HepG2 (cell line): ENCODE measurements at regions not wholly inside any gene's neighbourhood (a gene's known extent, or its start where the extent isn't known, plus 50 kb on each side); places are given as distances from the start of the nearest gene placed in this dataset.

ENCODE experiments used
- ATF1 ChIP-seq: IDR thresholded peaks from 2 replicates; pipeline ENCODE4 v1.6.1; 2016; ENCODE audit warnings: mild to moderate bottlenecking, control low read depth
- BRD4 ChIP-seq: sonication (generic); formaldehyde crosslinking; IDR thresholded peaks from 2 replicates; pipeline ENCODE4 v1.4.0; 2020; ENCODE audit warnings: missing genetic modification reagents
- DMAP1 ChIP-seq: IDR thresholded peaks from 2 replicates; pipeline ENCODE4 v1.6.1; 2016
- ERF ChIP-seq: IDR thresholded peaks from 2 replicates; pipeline ENCODE4 v1.6.1; 2018; ENCODE audit warnings: missing biosample characterization, missing genetic modification reagents
- HOXA5 ChIP-seq: sonication (generic); formaldehyde crosslinking; IDR thresholded peaks from 2 replicates; pipeline ENCODE4 v1.4.0; 2020; ENCODE audit warnings: missing genetic modification reagents
- JARID2 ChIP-seq: sonication (generic); formaldehyde crosslinking; IDR thresholded peaks from 2 replicates; pipeline ENCODE4 v1.8.1; 2023; ENCODE audit warnings: missing genetic modification reagents, inconsistent platforms; ENCODE audit not compliant: insufficient replicate concordance
- JUN ChIP-seq: sonication (generic); formaldehyde crosslinking; IDR thresholded peaks from 2 replicates; pipeline ENCODE4 v1.4.0; 2020; ENCODE audit warnings: mild to moderate bottlenecking, missing genetic modification reagents
- KAT8 ChIP-seq: IDR thresholded peaks from 2 replicates; pipeline ENCODE4 v1.6.1; 2016; ENCODE audit warnings: missing genetic modification reagents, missing compliant biosample characterization
- MZF1 ChIP-seq: sonication (generic); formaldehyde crosslinking; IDR thresholded peaks from 2 replicates; pipeline ENCODE4 v1.8.1; 2023; ENCODE audit warnings: mild to moderate bottlenecking, missing genetic modification reagents, borderline replicate concordance
- RXRA ChIP-seq: sonication (generic); formaldehyde crosslinking; IDR thresholded peaks from 2 replicates; pipeline ENCODE4 v1.5.1; 2020; ENCODE audit warnings: missing genetic modification reagents
- SMAD9 ChIP-seq: sonication (generic); formaldehyde crosslinking; IDR thresholded peaks from 2 replicates; pipeline ENCODE4 v1.5.1; 2020; ENCODE audit warnings: mild to moderate bottlenecking, missing genetic modification reagents
- TCF7 ChIP-seq: sonication (generic); IDR thresholded peaks from 2 replicates; pipeline ENCODE4 v1.6.1; 2016; ENCODE audit warnings: antibody characterized with exemption, low read depth
- ZC3H4 ChIP-seq: sonication (generic); formaldehyde crosslinking; IDR thresholded peaks from 2 replicates; pipeline ENCODE4 v1.4.0; 2020; ENCODE audit warnings: missing genetic modification reagents, borderline replicate concordance
- ZFAT ChIP-seq: sonication (generic); formaldehyde crosslinking; conservative IDR thresholded peaks from 2 replicates; pipeline ENCODE4 v1.8.1; 2023; ENCODE audit warnings: missing genetic modification reagents, inconsistent platforms
- ZNF572 ChIP-seq: sonication (generic); formaldehyde crosslinking; IDR thresholded peaks from 2 replicates; pipeline ENCODE4 v1.5.1; 2020; ENCODE audit warnings: mild to moderate bottlenecking, missing genetic modification reagents
- TF ChIP-seq, protein P1 (sequence below): sonication (generic); formaldehyde crosslinking; IDR thresholded peaks from 2 replicates; pipeline ENCODE4 v1.4.0; 2020; ENCODE audit warnings: missing genetic modification reagents, low read depth, mild to moderate bottlenecking, borderline replicate concordance
- TF ChIP-seq, protein P2 (sequence below): conservative IDR thresholded peaks from 2 replicates; pipeline ENCODE4 v1.6.1; 2018; ENCODE audit warnings: missing genetic modification reagents
- TF ChIP-seq, protein P3 (sequence below): sonication (generic); formaldehyde crosslinking; IDR thresholded peaks from 2 replicates; pipeline ENCODE4 v1.5.0; 2020; ENCODE audit warnings: missing genetic modification reagents
- TF ChIP-seq, protein P4 (sequence below): sonication (generic); formaldehyde crosslinking; IDR thresholded peaks from 2 replicates; pipeline ENCODE4 v1.4.0; 2020; ENCODE audit warnings: missing genetic modification reagents, mild to moderate bottlenecking, borderline replicate concordance
- TF ChIP-seq, protein P5 (sequence below): sonication (generic); formaldehyde crosslinking; IDR thresholded peaks from 2 replicates; pipeline ENCODE4 v1.9.0; 2022; ENCODE audit warnings: low read depth, missing genetic modification reagents
- TF ChIP-seq, protein P6 (sequence below): sonication (generic); formaldehyde crosslinking; conservative IDR thresholded peaks from 2 replicates; pipeline ENCODE4 v1.4.0; 2020; ENCODE audit warnings: missing genetic modification reagents

DNA sequence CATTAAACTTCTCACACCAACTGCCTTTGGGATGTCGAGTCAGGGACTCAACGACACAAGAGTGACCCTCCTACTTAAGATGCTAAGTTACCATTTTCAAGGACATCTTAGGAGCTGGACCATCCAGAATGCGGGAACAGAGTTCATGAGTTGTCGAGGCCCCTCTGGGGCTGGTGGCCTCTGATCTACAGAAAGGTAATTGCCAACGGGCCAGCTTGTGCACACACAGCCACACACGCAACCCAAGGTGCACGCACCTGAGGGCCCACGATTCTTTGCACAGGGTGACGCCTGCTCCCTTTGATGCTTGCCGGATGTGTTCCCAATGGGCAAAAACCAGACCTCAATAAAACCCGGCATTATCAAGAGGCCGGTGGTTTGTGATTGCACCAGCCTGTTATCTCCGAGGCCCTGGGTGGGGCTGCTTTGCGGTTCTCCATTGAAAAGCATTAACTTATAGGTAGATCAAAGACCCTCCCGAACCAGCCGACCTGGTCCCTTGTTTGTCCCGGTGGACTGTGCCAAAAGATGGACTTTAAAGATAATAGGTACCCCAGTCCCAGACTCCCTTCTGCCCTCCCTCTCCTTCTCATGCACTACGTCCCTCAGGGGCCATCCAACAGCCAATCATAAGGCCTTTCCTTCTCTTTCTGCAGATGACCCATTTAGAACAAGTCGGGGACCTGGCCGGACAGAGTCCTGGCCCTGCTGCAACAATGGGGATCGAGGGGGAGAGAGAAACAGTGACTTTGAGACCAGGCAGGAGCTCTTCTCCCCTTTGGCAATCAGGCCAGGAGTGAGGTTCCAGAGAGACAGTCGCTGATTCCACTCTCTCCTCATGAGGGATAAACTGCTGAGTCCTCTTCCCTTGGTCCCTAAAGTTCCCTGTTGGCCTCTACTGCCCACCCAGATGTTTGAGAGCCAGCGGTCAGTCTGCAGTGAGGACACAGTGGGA, 292.5 kb downstream of the SOX9 start (continued):
- TF ChIP-seq, protein P1, sequence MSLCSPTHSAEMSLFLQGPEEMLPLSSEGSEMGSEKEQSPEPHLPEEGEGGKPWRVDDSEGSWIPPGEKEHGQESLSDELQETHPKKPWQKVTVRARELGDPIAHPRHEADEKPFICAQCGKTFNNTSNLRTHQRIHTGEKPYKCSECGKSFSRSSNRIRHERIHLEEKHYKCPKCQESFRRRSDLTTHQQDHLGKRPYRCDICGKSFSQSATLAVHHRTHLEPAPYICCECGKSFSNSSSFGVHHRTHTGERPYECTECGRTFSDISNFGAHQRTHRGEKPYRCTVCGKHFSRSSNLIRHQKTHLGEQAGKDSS (CRISPR knock-in tag) = peak; percentile 73; the same call in 1 of the 2 replicates
- TF ChIP-seq TCF7 (peak; percentile 100), ZFAT (CRISPR knock-in tag) (no peak), BRD4 (CRISPR knock-in tag) (peak; percentile 99), ERF (CRISPR knock-in tag) (peak; percentile 85), ZNF572 (CRISPR knock-in tag) (peak; percentile 90; the same call in 1 of the 2 replicates), ZC3H4 (CRISPR knock-in tag) (peak; percentile 65; the same call in 1 of the 2 replicates), HOXA5 (CRISPR knock-in tag) (peak; percentile 88), ATF1 (CRISPR knock-in tag) (peak; percentile 89), MZF1 (CRISPR knock-in tag) (peak; percentile 61; the same call in 1 of the 2 replicates), KAT8 (peak; percentile 78), RXRA (peak; percentile 99), JARID2 (CRISPR knock-in tag) (peak; percentile 73), SMAD9 (CRISPR knock-in tag) (0 out of 2 replicates have a peak, but pooled peaks have one; percentile 87), DMAP1 (CRISPR knock-in tag) (no peak), JUN (peak; percentile 91)
- TF ChIP-seq, protein P2, sequence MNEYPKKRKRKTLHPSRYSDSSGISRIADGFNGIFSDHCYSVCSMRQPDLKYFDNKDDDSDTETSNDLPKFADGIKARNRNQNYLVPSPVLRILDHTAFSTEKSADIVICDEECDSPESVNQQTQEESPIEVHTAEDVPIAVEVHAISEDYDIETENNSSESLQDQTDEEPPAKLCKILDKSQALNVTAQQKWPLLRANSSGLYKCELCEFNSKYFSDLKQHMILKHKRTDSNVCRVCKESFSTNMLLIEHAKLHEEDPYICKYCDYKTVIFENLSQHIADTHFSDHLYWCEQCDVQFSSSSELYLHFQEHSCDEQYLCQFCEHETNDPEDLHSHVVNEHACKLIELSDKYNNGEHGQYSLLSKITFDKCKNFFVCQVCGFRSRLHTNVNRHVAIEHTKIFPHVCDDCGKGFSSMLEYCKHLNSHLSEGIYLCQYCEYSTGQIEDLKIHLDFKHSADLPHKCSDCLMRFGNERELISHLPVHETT = peak; percentile 88
- TF ChIP-seq, protein P3, sequence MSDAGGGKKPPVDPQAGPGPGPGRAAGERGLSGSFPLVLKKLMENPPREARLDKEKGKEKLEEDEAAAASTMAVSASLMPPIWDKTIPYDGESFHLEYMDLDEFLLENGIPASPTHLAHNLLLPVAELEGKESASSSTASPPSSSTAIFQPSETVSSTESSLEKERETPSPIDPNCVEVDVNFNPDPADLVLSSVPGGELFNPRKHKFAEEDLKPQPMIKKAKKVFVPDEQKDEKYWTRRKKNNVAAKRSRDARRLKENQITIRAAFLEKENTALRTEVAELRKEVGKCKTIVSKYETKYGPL (CRISPR knock-in tag) = no peak; the same call in 1 of the 2 replicates
- TF ChIP-seq, protein P4, sequence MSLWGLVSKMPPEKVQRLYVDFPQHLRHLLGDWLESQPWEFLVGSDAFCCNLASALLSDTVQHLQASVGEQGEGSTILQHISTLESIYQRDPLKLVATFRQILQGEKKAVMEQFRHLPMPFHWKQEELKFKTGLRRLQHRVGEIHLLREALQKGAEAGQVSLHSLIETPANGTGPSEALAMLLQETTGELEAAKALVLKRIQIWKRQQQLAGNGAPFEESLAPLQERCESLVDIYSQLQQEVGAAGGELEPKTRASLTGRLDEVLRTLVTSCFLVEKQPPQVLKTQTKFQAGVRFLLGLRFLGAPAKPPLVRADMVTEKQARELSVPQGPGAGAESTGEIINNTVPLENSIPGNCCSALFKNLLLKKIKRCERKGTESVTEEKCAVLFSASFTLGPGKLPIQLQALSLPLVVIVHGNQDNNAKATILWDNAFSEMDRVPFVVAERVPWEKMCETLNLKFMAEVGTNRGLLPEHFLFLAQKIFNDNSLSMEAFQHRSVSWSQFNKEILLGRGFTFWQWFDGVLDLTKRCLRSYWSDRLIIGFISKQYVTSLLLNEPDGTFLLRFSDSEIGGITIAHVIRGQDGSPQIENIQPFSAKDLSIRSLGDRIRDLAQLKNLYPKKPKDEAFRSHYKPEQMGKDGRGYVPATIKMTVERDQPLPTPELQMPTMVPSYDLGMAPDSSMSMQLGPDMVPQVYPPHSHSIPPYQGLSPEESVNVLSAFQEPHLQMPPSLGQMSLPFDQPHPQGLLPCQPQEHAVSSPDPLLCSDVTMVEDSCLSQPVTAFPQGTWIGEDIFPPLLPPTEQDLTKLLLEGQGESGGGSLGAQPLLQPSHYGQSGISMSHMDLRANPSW (CRISPR knock-in tag) = peak; percentile 92; the same call in 1 of the 2 replicates
- TF ChIP-seq, protein P5, sequence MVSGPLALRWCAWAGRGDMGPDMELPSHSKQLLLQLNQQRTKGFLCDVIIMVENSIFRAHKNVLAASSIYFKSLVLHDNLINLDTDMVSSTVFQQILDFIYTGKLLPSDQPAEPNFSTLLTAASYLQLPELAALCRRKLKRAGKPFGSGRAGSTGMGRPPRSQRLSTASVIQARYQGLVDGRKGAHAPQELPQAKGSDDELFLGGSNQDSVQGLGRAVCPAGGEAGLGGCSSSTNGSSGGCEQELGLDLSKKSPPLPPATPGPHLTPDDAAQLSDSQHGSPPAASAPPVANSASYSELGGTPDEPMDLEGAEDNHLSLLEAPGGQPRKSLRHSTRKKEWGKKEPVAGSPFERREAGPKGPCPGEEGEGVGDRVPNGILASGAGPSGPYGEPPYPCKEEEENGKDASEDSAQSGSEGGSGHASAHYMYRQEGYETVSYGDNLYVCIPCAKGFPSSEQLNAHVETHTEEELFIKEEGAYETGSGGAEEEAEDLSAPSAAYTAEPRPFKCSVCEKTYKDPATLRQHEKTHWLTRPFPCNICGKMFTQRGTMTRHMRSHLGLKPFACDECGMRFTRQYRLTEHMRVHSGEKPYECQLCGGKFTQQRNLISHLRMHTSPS (CRISPR knock-in tag) = peak; percentile 84
- TF ChIP-seq, protein P6, sequence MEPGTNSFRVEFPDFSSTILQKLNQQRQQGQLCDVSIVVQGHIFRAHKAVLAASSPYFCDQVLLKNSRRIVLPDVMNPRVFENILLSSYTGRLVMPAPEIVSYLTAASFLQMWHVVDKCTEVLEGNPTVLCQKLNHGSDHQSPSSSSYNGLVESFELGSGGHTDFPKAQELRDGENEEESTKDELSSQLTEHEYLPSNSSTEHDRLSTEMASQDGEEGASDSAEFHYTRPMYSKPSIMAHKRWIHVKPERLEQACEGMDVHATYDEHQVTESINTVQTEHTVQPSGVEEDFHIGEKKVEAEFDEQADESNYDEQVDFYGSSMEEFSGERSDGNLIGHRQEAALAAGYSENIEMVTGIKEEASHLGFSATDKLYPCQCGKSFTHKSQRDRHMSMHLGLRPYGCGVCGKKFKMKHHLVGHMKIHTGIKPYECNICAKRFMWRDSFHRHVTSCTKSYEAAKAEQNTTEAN (CRISPR knock-in tag) = peak; percentile 99
